DND-41 (cell line): ENCODE measurements at regions not wholly inside any gene's neighbourhood (a gene's known extent, or its start where the extent isn't known, plus 50 kb on each side); places are given as distances from the start of the nearest gene placed in this dataset.

Source experiments
- ATAC-seq: fragments of 200-7000 bp; cut with Tn5 transposase; 3 replicates; pipeline ENCODE4 v1.9.1; 2021; ENCODE audit warnings: low read depth; ENCODE audit not compliant: insufficient read depth
- DNase-seq: peaks from one replicate; pipeline ENCODE4 v3.0.0-alpha.2; 2020
- H2AFZ ChIP-seq: 2 replicates; pipeline ENCODE4 v1.6.0; 2012; ENCODE audit warnings: low read depth, low read length
- H3K27ac ChIP-seq: 2 replicates; pipeline ENCODE4 v1.5.1; 2012; ENCODE audit warnings: low read length, inconsistent platforms
- H3K27me3 ChIP-seq: fragments of 200-600 bp; sonication (generic); 2 replicates; pipeline ENCODE4 v1.6.0; 2012; ENCODE audit warnings: low read length, mild to moderate bottlenecking, inconsistent platforms; ENCODE audit not compliant: insufficient read depth, poor library complexity
- H3K36me3 ChIP-seq: 2 replicates; pipeline ENCODE4 v1.5.1; 2012; ENCODE audit warnings: low read length, inconsistent platforms; ENCODE audit not compliant: insufficient read depth
- H3K4me1 ChIP-seq: 2 replicates; pipeline ENCODE4 v1.5.1; 2012; ENCODE audit warnings: mild to moderate bottlenecking, low read length; ENCODE audit not compliant: insufficient read depth
- H3K4me2 ChIP-seq: 2 replicates; pipeline ENCODE4 v1.6.0; 2012; ENCODE audit warnings: mild to moderate bottlenecking, moderate library complexity, low read length, inconsistent platforms; ENCODE audit not compliant: insufficient read depth
- H3K4me3 ChIP-seq, 2 experiments: fragments of 200-600 bp in 1 of 2; shearing (Covaris generic) in 1 of 2; 2 replicates each; pipeline ENCODE4 v1.5.1; 2012 to 2016; ENCODE audit warnings: inconsistent platforms in 2 of 2, low read length in 2 of 2, mild to moderate bottlenecking in 2 of 2, low read depth in 1 of 2, moderate library complexity in 1 of 2
- H3K79me2 ChIP-seq: 2 replicates; pipeline ENCODE4 v1.6.0; 2012; ENCODE audit warnings: low read length, inconsistent platforms; ENCODE audit not compliant: insufficient read depth
- H3K9ac ChIP-seq: 2 replicates; pipeline ENCODE4 v1.6.0; 2012; ENCODE audit warnings: low read depth, mild to moderate bottlenecking, inconsistent platforms, low read length, moderate library complexity
- H3K9me3 ChIP-seq: 2 replicates; pipeline ENCODE4 v1.5.1; 2012; ENCODE audit warnings: low read length, moderate library complexity, mild to moderate bottlenecking, inconsistent platforms; ENCODE audit not compliant: insufficient read depth, severe bottlenecking
- H4K20me1 ChIP-seq: 2 replicates; pipeline ENCODE4 v1.6.0; 2012; ENCODE audit warnings: low read length; ENCODE audit not compliant: insufficient read depth
- CTCF ChIP-seq: IDR thresholded peaks from 2 replicates; pipeline ENCODE4 v1.5.1; 2012; ENCODE audit warnings: borderline replicate concordance, low read length, moderate library complexity, mild to moderate bottlenecking; ENCODE audit not compliant: poor library complexity, severe bottlenecking; ENCODE audit errors: extremely low read depth
- EZH2 ChIP-seq: IDR thresholded peaks from 3 replicates; pipeline ENCODE4 v1.6.1; 2012; ENCODE audit warnings: borderline replicate concordance, low read depth, mild to moderate bottlenecking, moderate library complexity, low read length, inconsistent platforms; ENCODE audit not compliant: severe bottlenecking

GRCh38 chr2:10964052-10964790 is 52.5 kb downstream of the KCNF1 start:
- TF ChIP-seq CTCF: no peak
- no peak for TF ChIP-seq EZH2

GRCh38 chr2:10965241-10965843 is 53.6 kb downstream of the KCNF1 start:
- no peaks in the 10 kb centered on the region for H4K20me1 ChIP-seq
- peaks cover 32% of the 10 kb centered on the region for H3K27me3 ChIP-seq
- H3K27ac ChIP-seq: no peak overlapping the region
- no peak overlapping the region for H3K4me3 ChIP-seq
- H3K4me2 ChIP-seq: no peak overlapping the region
- DNase-seq: no peak
- no peaks in the 10 kb centered on the region for H3K9me3 ChIP-seq
- H3K9ac ChIP-seq: no peak overlapping the region
- no peak for ATAC-seq
- TF ChIP-seq EZH2: no peak
- TF ChIP-seq CTCF: no peak
- no peaks in the 10 kb centered on the region for H3K4me1 ChIP-seq
- no peaks in the 10 kb centered on the region for H3K36me3 ChIP-seq
- no peak overlapping the region for H2AFZ ChIP-seq
- H3K79me2 ChIP-seq: no peaks in the 10 kb centered on the region

More at GRCh38 chr2:10964052-10964790, 52.5 kb downstream of the KCNF1 start:
- Histone ChIP-seq H3K27ac (no peak overlapping the region), H3K4me2 (no peak overlapping the region), H2AFZ (no peak overlapping the region), H3K79me2 (no peaks in the 10 kb centered on the region), H3K9ac (no peak overlapping the region), H3K9me3 (no peaks in the 10 kb centered on the region), H3K27me3 (peaks cover 32% of the 10 kb centered on the region), H3K4me3 (no peak overlapping the region), H4K20me1 (no peaks in the 10 kb centered on the region), H3K36me3 (no peaks in the 10 kb centered on the region), H3K4me1 (no peaks in the 10 kb centered on the region)
- ATAC-seq (no peak), DNase-seq (no peak)

- no peaks in the 10 kb centered on the region for H3K36me3 ChIP-seq
- H2AFZ ChIP-seq: no peak overlapping the region
- H3K4me1 ChIP-seq: no peaks in the 10 kb centered on the region
- TF ChIP-seq CTCF: no peak
- TF ChIP-seq EZH2: no peak
- ATAC-seq (no peak), DNase-seq (no peak)
- no peak overlapping the region for H3K9ac ChIP-seq
- no peaks in the 10 kb centered on the region for H4K20me1 ChIP-seq
- no peaks in the 10 kb centered on the region for H3K79me2 ChIP-seq
- H3K4me3 ChIP-seq: no peak overlapping the region
- no peak overlapping the region for H3K27ac ChIP-seq
- peaks cover 32% of the 10 kb centered on the region for H3K27me3 ChIP-seq
- no peak overlapping the region for H3K4me2 ChIP-seq
- no peaks in the 10 kb centered on the region for H3K9me3 ChIP-seq
Observed at GRCh38 chr2:10966056-10966455, 54.3 kb downstream of the KCNF1 start.
